ENCODE measurements at regions not wholly inside any gene's neighbourhood (a gene's known extent, or its start where the extent isn't known, plus 50 kb on each side); places are given as distances from the start of the nearest gene placed in this dataset.

GRCh38 chr12:90111791-90112580 lies 403.3 kb upstream of the ATP2B1 start:
- DNase-seq: no peak

- no peak for DNase-seq
Measured at GRCh38 chr12:90106568-90106967, 397.9 kb upstream of the ATP2B1 start.

- no peak for DNase-seq
Measured at GRCh38 chr12:90102957-90103652, 394.5 kb upstream of the ATP2B1 start.

- no peak for DNase-seq
Measured at GRCh38 chr12:90100579-90100978, 391.9 kb upstream of the ATP2B1 start.

- DNase-seq: no peak
Measured at GRCh38 chr12:90099288-90099687, 390.6 kb upstream of the ATP2B1 start.

- no peak for DNase-seq
Measured at GRCh38 chr12:90098132-90098779, 389.6 kb upstream of the ATP2B1 start.

GRCh38 chr12:90091809-90092208 lies 383.2 kb upstream of the ATP2B1 start:
- no peak for DNase-seq

GRCh38 chr12:90090929-90091651 lies 382.5 kb upstream of the ATP2B1 start:
- no peak for DNase-seq

- DNase-seq: no peak
Measured at GRCh38 chr12:90086281-90086680, 377.6 kb upstream of the ATP2B1 start.

- no peak for DNase-seq
Measured at GRCh38 chr12:90085494-90086274, 377.0 kb upstream of the ATP2B1 start.

- DNase-seq: no peak
Measured at GRCh38 chr12:90084018-90084417, 375.4 kb upstream of the ATP2B1 start.

GRCh38 chr12:90080616-90081015 lies 372.0 kb upstream of the ATP2B1 start:
- DNase-seq: no peak

- DNase-seq: no peak
Measured at GRCh38 chr12:90079529-90080210, 371.0 kb upstream of the ATP2B1 start.

GRCh38 chr12:90078344-90078743 lies 369.7 kb upstream of the ATP2B1 start:
- DNase-seq: no peak

- DNase-seq: no peak
Measured at GRCh38 chr12:90077756-90078155, 369.1 kb upstream of the ATP2B1 start.

- DNase-seq: no peak
Measured at GRCh38 chr12:90076851-90077319, 368.2 kb upstream of the ATP2B1 start.

GRCh38 chr12:90075685-90076084 lies 367.0 kb upstream of the ATP2B1 start:
- no peak for DNase-seq

- DNase-seq: no peak
Measured at GRCh38 chr12:90074086-90074485, 365.4 kb upstream of the ATP2B1 start.

GRCh38 chr12:90071996-90072395 lies 363.4 kb upstream of the ATP2B1 start:
- DNase-seq: no peak

GRCh38 chr12:90069711-90070110 lies 361.1 kb upstream of the ATP2B1 start:
- DNase-seq: no peak

GRCh38 chr12:90067791-90068190 lies 359.2 kb upstream of the ATP2B1 start:
- DNase-seq: no peak

All from activated CD4-positive, alpha-beta T cell treated with anti-CD3 and anti-CD28 coated beads for 1 hour (primary cell).